HG03439 (cell line): ENCODE measurements at regions not wholly inside any gene's neighbourhood (a gene's known extent, or its start where the extent isn't known, plus 50 kb on each side); places are given as distances from the start of the nearest gene placed in this dataset.
A peak's percentile ranks its signal among the peaks of the same experiment; 100 is the strongest.
"Not testable (repeated sequence)": the region's sequence is repeated elsewhere in the genome, so short reads cannot be mapped to it uniquely, and the experiment has no call there.

Source experiments
- ATAC-seq: cut with Tn5 transposase; IDR thresholded peaks from one replicate; pipeline ENCODE4 v1.9.1; 2021; ENCODE audit warnings: mild to moderate bottlenecking, moderate library complexity; ENCODE audit not compliant: unreplicated experiment

GRCh38 chr3:147240581-147240980 is 165.8 kb downstream of the ZIC4 start:
- no peak for ATAC-seq

- no peak for ATAC-seq
Observed at GRCh38 chr3:147237991-147238390, 168.4 kb downstream of the ZIC4 start.

GRCh38 chr3:147231980-147232379 is 174.4 kb downstream of the ZIC4 start:
- ATAC-seq: not testable (repeated sequence)

GRCh38 chr3:147231111-147231510 is 175.2 kb downstream of the ZIC4 start:
- no peak for ATAC-seq

- ATAC-seq: no peak
Observed at GRCh38 chr3:147222291-147222690, 184.1 kb downstream of the ZIC4 start.

GRCh38 chr3:147218965-147219364 is 187.4 kb downstream of the ZIC4 start:
- ATAC-seq: no peak

- ATAC-seq: peak; percentile 57
Observed at GRCh38 chr3:147216143-147216673, 190.1 kb downstream of the ZIC4 start.

- peak; percentile 36 for ATAC-seq
Observed at GRCh38 chr3:147215660-147216059, 190.7 kb downstream of the ZIC4 start.

GRCh38 chr3:147213633-147214032 is 192.7 kb downstream of the ZIC4 start:
- ATAC-seq: no peak

GRCh38 chr3:147210676-147211075 is 195.7 kb downstream of the ZIC4 start:
- ATAC-seq: no peak

GRCh38 chr3:147201086-147201485 is 205.3 kb downstream of the ZIC4 start:
- ATAC-seq: no peak

GRCh38 chr3:147200545-147200944 is 205.8 kb downstream of the ZIC4 start:
- ATAC-seq: no peak

GRCh38 chr3:147197739-147198138 is 208.6 kb downstream of the ZIC4 start:
- peak; percentile 74 for ATAC-seq

GRCh38 chr3:147195887-147196286 is 210.5 kb downstream of the ZIC4 start:
- no peak for ATAC-seq

- ATAC-seq: no peak
Observed at GRCh38 chr3:147191795-147192385, 214.5 kb downstream of the ZIC4 start.

- ATAC-seq: no peak
Observed at GRCh38 chr3:147189016-147189415, 217.3 kb downstream of the ZIC4 start.

GRCh38 chr3:147187687-147188086 is 218.7 kb downstream of the ZIC4 start:
- ATAC-seq: no peak

- ATAC-seq: no peak
Observed at GRCh38 chr3:147185781-147186180, 220.6 kb downstream of the ZIC4 start.

GRCh38 chr3:147184794-147185193 is 221.5 kb downstream of the ZIC4 start:
- ATAC-seq: no peak

GRCh38 chr3:147173257-147173656 is 233.1 kb downstream of the ZIC4 start:
- no peak for ATAC-seq

GRCh38 chr3:147162743-147163142 is 243.6 kb downstream of the ZIC4 start:
- no peak for ATAC-seq

GRCh38 chr3:147161833-147162232 is 244.5 kb downstream of the ZIC4 start:
- no peak for ATAC-seq

GRCh38 chr3:147160984-147161383 is 245.4 kb downstream of the ZIC4 start:
- no peak for ATAC-seq
